ENCODE measurements at regions not wholly inside any gene's neighbourhood (a gene's known extent, or its start where the extent isn't known, plus 50 kb on each side); places are given as distances from the start of the nearest gene placed in this dataset.
"Not testable (repeated sequence)": the region's sequence is repeated elsewhere in the genome, so short reads cannot be mapped to it uniquely, and the experiment has no call there.

DNA sequence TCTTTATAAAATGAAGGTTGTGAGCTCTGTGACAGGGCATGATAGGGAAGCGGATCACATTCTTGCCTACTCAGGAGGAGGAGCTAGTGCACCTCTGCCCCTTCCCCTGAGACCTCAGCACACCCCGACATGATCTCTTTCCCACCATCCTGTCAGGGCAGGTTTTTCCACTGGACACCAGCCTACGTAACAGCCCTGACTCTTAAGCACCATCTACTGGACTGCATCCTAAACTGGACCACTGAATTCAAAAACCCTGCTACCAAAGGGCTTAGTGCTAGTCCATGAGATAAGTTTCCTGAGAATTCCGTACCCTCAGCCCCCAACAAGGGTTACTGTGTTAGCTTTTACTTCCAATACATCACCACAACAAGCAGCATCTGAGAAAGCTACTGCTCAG lies 68.5 kb upstream of the FCGR1A start:
- in situ Hi-C loops (cut with HindIII; ENCODE audit: low pct_ligation_motif_present, low sequenced_read_pairs); H3K36me3 ChIP-seq (replicated peaks); H3K27me3 ChIP-seq (replicated peaks); H3K4me3 ChIP-seq (ENCODE audit: low read depth, low read length); DNase-seq; H3K27ac ChIP-seq: not testable (repeated sequence)

GRCh38 chr1:149724618-149725302 lies 57.7 kb upstream of the FCGR1A start:
- DNase-seq; in situ Hi-C loops (cut with HindIII; ENCODE audit: low pct_ligation_motif_present, low sequenced_read_pairs); H3K36me3 ChIP-seq (replicated peaks); H3K4me3 ChIP-seq (ENCODE audit: low read depth, low read length); H3K27ac ChIP-seq; H3K27me3 ChIP-seq (replicated peaks): not testable (repeated sequence)

DNA sequence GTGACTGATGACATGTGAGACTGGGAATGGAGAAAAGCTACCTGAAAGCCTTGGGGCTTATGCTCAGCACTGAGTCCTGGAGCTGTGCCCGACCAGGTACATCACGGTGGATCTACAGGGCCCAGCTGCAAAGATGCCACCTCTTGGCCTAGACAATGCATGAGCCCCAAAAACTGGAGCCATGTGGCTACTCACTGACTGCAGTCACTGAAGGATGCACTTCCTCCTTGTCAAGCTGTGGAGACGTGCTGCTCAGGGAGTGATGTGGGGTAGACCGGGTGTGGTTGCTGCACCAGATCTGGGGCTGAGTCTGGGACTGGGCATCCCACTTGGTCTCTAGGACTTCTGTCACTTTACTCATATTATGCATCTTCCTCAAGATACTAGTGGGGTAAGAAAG lies 55.8 kb upstream of the FCGR1A start:
- H3K4me3 ChIP-seq (ENCODE audit: low read depth, low read length); H3K27me3 ChIP-seq (replicated peaks); DNase-seq; H3K36me3 ChIP-seq (replicated peaks); in situ Hi-C loops (cut with HindIII; ENCODE audit: low pct_ligation_motif_present, low sequenced_read_pairs); H3K27ac ChIP-seq: not testable (repeated sequence)

DNA sequence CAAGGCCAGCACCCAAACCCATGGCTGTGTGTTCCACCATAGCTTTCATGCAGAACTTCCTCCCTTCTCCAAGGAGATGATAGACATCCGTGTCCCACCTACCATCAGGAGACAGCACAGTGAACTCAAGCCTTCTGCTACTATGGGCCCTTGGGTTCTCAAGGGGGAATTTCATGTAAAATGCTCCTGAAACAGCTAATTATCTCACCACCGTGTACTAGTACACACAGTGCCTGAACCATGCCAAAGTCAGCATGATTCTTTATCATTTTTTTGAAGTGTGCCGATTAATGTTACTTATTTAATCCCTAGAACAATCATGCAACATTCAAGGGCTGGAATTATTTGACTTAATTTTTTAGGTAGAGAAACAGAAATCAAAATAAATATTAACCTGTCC lies 53.9 kb upstream of the FCGR1A start:
- H3K27ac ChIP-seq; H3K27me3 ChIP-seq (replicated peaks); H3K4me3 ChIP-seq (ENCODE audit: low read depth, low read length); DNase-seq; H3K36me3 ChIP-seq (replicated peaks); in situ Hi-C loops (cut with HindIII; ENCODE audit: low pct_ligation_motif_present, low sequenced_read_pairs): not testable (repeated sequence)

Data from brain microvascular endothelial cell (primary cell).